GM21528 (cell line): ENCODE measurements at regions not wholly inside any gene's neighbourhood (a gene's known extent, or its start where the extent isn't known, plus 50 kb on each side); places are given as distances from the start of the nearest gene placed in this dataset.
"Not testable (repeated sequence)": the region's sequence is repeated elsewhere in the genome, so short reads cannot be mapped to it uniquely, and the experiment has no call there.

Source experiments
- ATAC-seq: cut with Tn5 transposase; IDR thresholded peaks from one replicate; pipeline ENCODE4 v1.9.1; 2021; ENCODE audit warnings: mild to moderate bottlenecking, moderate library complexity; ENCODE audit not compliant: unreplicated experiment, low FRiP score

- ATAC-seq, result no peak
These were observed 1618.6 kb upstream of the PRMT6 start for GRCh38 chr1:105437847-105438246.

- ATAC-seq, result no peak
These were observed 1613.6 kb upstream of the PRMT6 start for GRCh38 chr1:105442901-105443300.

GRCh38 chr1:105459759-105460158 is 1596.7 kb upstream of the PRMT6 start:
- no peak for ATAC-seq

- ATAC-seq, result no peak
These were observed 1594.2 kb upstream of the PRMT6 start for GRCh38 chr1:105462308-105462707.

- ATAC-seq, result no peak
These were observed 1588.9 kb upstream of the PRMT6 start for GRCh38 chr1:105467549-105467948.

- ATAC-seq, result not testable (repeated sequence)
These were observed 1585.9 kb upstream of the PRMT6 start for GRCh38 chr1:105470541-105470940.

GRCh38 chr1:105483436-105483835 is 1573.0 kb upstream of the PRMT6 start:
- no peak for ATAC-seq

- ATAC-seq, result no peak
These were observed 1571.3 kb upstream of the PRMT6 start for GRCh38 chr1:105485207-105485606.

GRCh38 chr1:105492921-105493320 is 1563.6 kb upstream of the PRMT6 start:
- no peak for ATAC-seq

- no peak for ATAC-seq
These were observed 1540.4 kb upstream of the PRMT6 start for GRCh38 chr1:105516068-105516467.

- no peak for ATAC-seq
These were observed 1522.5 kb upstream of the PRMT6 start for GRCh38 chr1:105533996-105534395.

GRCh38 chr1:105544475-105544874 is 1512.0 kb upstream of the PRMT6 start:
- ATAC-seq, result no peak

- ATAC-seq, result no peak
These were observed 1500.2 kb upstream of the PRMT6 start for GRCh38 chr1:105556266-105556665.

GRCh38 chr1:105558023-105558422 is 1498.5 kb upstream of the PRMT6 start:
- ATAC-seq, result no peak

- no peak for ATAC-seq
These were observed 1491.5 kb upstream of the PRMT6 start for GRCh38 chr1:105565006-105565405.

- no peak for ATAC-seq
These were observed 1470.7 kb upstream of the PRMT6 start for GRCh38 chr1:105585791-105586190.

- ATAC-seq, result no peak
These were observed 1464.8 kb upstream of the PRMT6 start for GRCh38 chr1:105591681-105592080.

- ATAC-seq, result no peak
These were observed 1447.8 kb upstream of the PRMT6 start for GRCh38 chr1:105608713-105609112.

GRCh38 chr1:105626276-105626987 is 1430.0 kb upstream of the PRMT6 start:
- ATAC-seq, result no peak

GRCh38 chr1:105631153-105631744 is 1425.2 kb upstream of the PRMT6 start:
- not testable (repeated sequence) for ATAC-seq

- no peak for ATAC-seq
These were observed 1423.9 kb upstream of the PRMT6 start for GRCh38 chr1:105632342-105633196.
